ENCODE measurements at regions not wholly inside any gene's neighbourhood (a gene's known extent, or its start where the extent isn't known, plus 50 kb on each side); places are given as distances from the start of the nearest gene placed in this dataset.

DNA sequence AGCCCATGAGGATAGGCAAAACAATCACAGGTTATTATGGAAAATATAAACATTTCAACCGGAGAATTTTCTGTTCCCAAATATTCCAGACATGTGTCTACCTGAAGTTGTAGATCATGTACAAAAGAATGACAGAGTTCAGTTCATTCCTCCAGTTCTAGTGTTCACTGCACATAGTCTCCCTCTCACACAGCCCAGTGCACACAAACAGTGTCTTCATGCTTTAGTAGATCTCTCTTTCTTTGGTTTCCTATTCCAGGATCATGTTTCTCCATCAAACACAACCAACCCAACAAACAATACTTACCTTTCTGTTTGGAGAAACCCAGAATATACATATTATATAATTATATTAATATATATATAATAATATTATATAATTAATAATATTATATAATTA is 671.9 kb downstream of the TRIML1 start:
- TF ChIP-seq CTCF (IDR thresholded peaks at IDR 0.05; ENCODE audit: extremely low read depth, missing control alignments): no peak
- no peak for DNase-seq (ENCODE audit: low spot score)

DNA sequence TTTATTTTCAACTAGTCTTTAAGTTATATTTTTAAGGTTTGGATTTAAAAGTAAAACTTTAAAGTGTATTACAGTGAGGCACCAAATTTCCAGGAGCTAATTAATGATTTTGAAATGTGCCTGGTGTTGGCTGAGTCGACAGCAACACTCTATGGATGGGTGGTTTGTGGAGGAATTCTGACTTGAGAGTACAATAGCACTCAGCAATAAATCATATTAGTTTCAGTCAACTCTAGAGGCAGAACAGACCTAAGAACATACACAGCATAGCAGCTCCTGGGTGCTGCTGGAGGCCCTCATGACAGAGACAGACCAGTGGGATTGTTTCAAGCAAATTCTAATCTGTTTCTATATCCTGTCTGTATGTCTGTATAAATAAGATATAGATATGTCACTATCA is 673.4 kb downstream of the TRIML1 start:
- DNase-seq (ENCODE audit: low spot score): no peak
- TF ChIP-seq CTCF (IDR thresholded peaks at IDR 0.05; ENCODE audit: extremely low read depth, missing control alignments): no peak

- no peak for TF ChIP-seq CTCF (IDR thresholded peaks at IDR 0.05; ENCODE audit: extremely low read depth, missing control alignments)
- no peak for DNase-seq (ENCODE audit: low spot score)
Observed at GRCh38 chr4:188818300-188818699, 679.1 kb downstream of the TRIML1 start.

DNA sequence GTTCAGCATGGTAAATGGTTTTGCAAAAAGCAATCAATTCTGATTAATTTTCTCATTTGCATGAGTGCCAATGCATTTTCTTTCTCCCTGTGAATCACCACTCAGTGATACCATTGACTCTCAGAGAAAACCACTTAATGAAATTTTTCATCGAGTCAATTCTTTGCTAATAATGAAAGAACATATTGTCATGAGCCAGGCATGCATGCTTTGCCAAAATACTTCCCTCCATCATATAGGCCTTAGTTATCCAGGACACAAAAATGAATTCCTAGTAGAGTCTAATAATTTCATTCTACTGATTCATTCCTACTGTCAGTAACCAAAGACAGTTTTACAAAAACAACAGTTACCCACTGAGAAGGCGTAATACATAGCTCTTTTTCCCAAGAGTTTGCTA is 680.0 kb downstream of the TRIML1 start:
- TF ChIP-seq CTCF (IDR thresholded peaks at IDR 0.05; ENCODE audit: extremely low read depth, missing control alignments): no peak
- no peak for DNase-seq (ENCODE audit: low spot score)

- TF ChIP-seq CTCF (IDR thresholded peaks at IDR 0.05; ENCODE audit: extremely low read depth, missing control alignments): no peak
- DNase-seq (ENCODE audit: low spot score): no peak
Observed at GRCh38 chr4:188821500-188821899, 682.3 kb downstream of the TRIML1 start.

GRCh38 chr4:188822698-188823097 is 683.5 kb downstream of the TRIML1 start:
- TF ChIP-seq CTCF (IDR thresholded peaks at IDR 0.05; ENCODE audit: extremely low read depth, missing control alignments): no peak
- DNase-seq (ENCODE audit: low spot score): no peak

- no peak for TF ChIP-seq CTCF (IDR thresholded peaks at IDR 0.05; ENCODE audit: extremely low read depth, missing control alignments)
- DNase-seq (ENCODE audit: low spot score): no peak
Observed at GRCh38 chr4:188824553-188824952, 685.3 kb downstream of the TRIML1 start.
